ENCODE measurements at regions not wholly inside any gene's neighbourhood (a gene's known extent, or its start where the extent isn't known, plus 50 kb on each side); places are given as distances from the start of the nearest gene placed in this dataset.
A peak's percentile ranks its signal among the peaks of the same experiment; 100 is the strongest.

GRCh38 chr10:124338276-124338925 is 80.3 kb downstream of the OAT start:
- Histone ChIP-seq H3K4me1 (no peaks in the 10 kb centered on the region), H3K36me3 (no peaks in the 10 kb centered on the region), H3K9me3 (no peaks in the 10 kb centered on the region), H3K4me3 (no peak overlapping the region), H3K27ac (no peak overlapping the region), H3K27me3 (no peaks in the 10 kb centered on the region)
- DNase-seq: peak in 1 of 3 donors; percentile 6
- TF ChIP-seq POLR2A (IDR thresholded peaks at IDR 0.05) (no peak), CTCF (IDR thresholded peaks at IDR 0.05) (no peak)

- Histone ChIP-seq H3K4me3 (no peak overlapping the region), H3K36me3 (no peaks in the 10 kb centered on the region), H3K27me3 (no peaks in the 10 kb centered on the region), H3K4me1 (no peaks in the 10 kb centered on the region), H3K9me3 (no peaks in the 10 kb centered on the region), H3K27ac (no peak overlapping the region)
- no peak for DNase-seq
- TF ChIP-seq POLR2A (IDR thresholded peaks at IDR 0.05): no peak
These were observed 82.5 kb downstream of the OAT start for GRCh38 chr10:124336186-124336585.

GRCh38 chr10:124333931-124334330 is 84.8 kb downstream of the OAT start:
- Histone ChIP-seq H3K9me3 (no peaks in the 10 kb centered on the region), H3K27me3 (no peaks in the 10 kb centered on the region), H3K4me1 (no peaks in the 10 kb centered on the region), H3K4me3 (no peak overlapping the region), H3K36me3 (no peaks in the 10 kb centered on the region), H3K27ac (no peak overlapping the region)
- DNase-seq: no peak
- TF ChIP-seq POLR2A (IDR thresholded peaks at IDR 0.05): no peak
- no peak for TF ChIP-seq CTCF (IDR thresholded peaks at IDR 0.05)

GRCh38 chr10:124332426-124332825 is 86.3 kb downstream of the OAT start:
- TF ChIP-seq POLR2A (IDR thresholded peaks at IDR 0.05) (no peak), CTCF (IDR thresholded peaks at IDR 0.05) (no peak)
- no peaks in the 10 kb centered on the region for H3K36me3 ChIP-seq
- no peaks in the 10 kb centered on the region for H3K27me3 ChIP-seq
- no peak overlapping the region for H3K4me3 ChIP-seq
- H3K27ac ChIP-seq: no peak overlapping the region
- no peaks in the 10 kb centered on the region for H3K4me1 ChIP-seq
- H3K9me3 ChIP-seq: no peaks in the 10 kb centered on the region
- no peak for DNase-seq

GRCh38 chr10:124329941-124330340 is 88.8 kb downstream of the OAT start:
- no peaks in the 10 kb centered on the region for H3K27me3 ChIP-seq
- no peak overlapping the region for H3K27ac ChIP-seq
- TF ChIP-seq POLR2A (IDR thresholded peaks at IDR 0.05): no peak
- no peak for TF ChIP-seq CTCF (IDR thresholded peaks at IDR 0.05)
- H3K9me3 ChIP-seq: no peaks in the 10 kb centered on the region
- no peaks in the 10 kb centered on the region for H3K4me1 ChIP-seq
- no peak for DNase-seq
- no peak overlapping the region for H3K4me3 ChIP-seq
- H3K36me3 ChIP-seq: no peaks in the 10 kb centered on the region

- Histone ChIP-seq H3K4me1 (no peaks in the 10 kb centered on the region), H3K27me3 (no peaks in the 10 kb centered on the region), H3K27ac (no peak overlapping the region), H3K4me3 (no peak overlapping the region), H3K9me3 (no peaks in the 10 kb centered on the region), H3K36me3 (no peaks in the 10 kb centered on the region)
- no peak for DNase-seq
- TF ChIP-seq POLR2A (IDR thresholded peaks at IDR 0.05) (no peak), CTCF (IDR thresholded peaks at IDR 0.05) (no peak)
These were observed 89.4 kb downstream of the OAT start for GRCh38 chr10:124329362-124329761.

Data from Peyer's patch (tissue), 4 donors.